ENCODE measurements at regions not wholly inside any gene's neighbourhood (a gene's known extent, or its start where the extent isn't known, plus 50 kb on each side); places are given as distances from the start of the nearest gene placed in this dataset.

- H3K27ac Mint-ChIP-seq (ENCODE audit: unreplicated experiment): no peak overlapping the region
- no peaks in the 10 kb centered on the region for H3K27me3 Mint-ChIP-seq (ENCODE audit: unreplicated experiment)
- no peak for DNase-seq
- H3K4me3 Mint-ChIP-seq (ENCODE audit: low read depth, unreplicated experiment): no peak overlapping the region
- no peaks in the 10 kb centered on the region for H3K36me3 Mint-ChIP-seq (ENCODE audit: insufficient read depth, unreplicated experiment)
- intact Hi-C loops (cut with micrococcal nuclease; ENCODE audit: unreplicated experiment): no loop called here
- TF ChIP-seq CTCF (IDR thresholded peaks at IDR 0.05; ENCODE audit: unreplicated experiment): no peak
- H3K9me3 Mint-ChIP-seq (ENCODE audit: low read depth, unreplicated experiment): no peaks in the 10 kb centered on the region
- H3K4me1 Mint-ChIP-seq (ENCODE audit: low read depth, unreplicated experiment): no peaks in the 10 kb centered on the region
- CTCF ChIA-PET: no interaction called here
- BruUV-seq (replicated peaks): no TSS peak
Measured at GRCh38 chr3:22989716-22990115, 213.4 kb upstream of the UBE2E2 start.

- no TSS peak for BruUV-seq (replicated peaks)
- no peak for TF ChIP-seq CTCF (IDR thresholded peaks at IDR 0.05; ENCODE audit: unreplicated experiment)
- H3K9me3 Mint-ChIP-seq (ENCODE audit: low read depth, unreplicated experiment): no peaks in the 10 kb centered on the region
- H3K4me3 Mint-ChIP-seq (ENCODE audit: low read depth, unreplicated experiment): no peak overlapping the region
- H3K36me3 Mint-ChIP-seq (ENCODE audit: insufficient read depth, unreplicated experiment): no peaks in the 10 kb centered on the region
- intact Hi-C loops (cut with micrococcal nuclease; ENCODE audit: unreplicated experiment): no loop called here
- H3K4me1 Mint-ChIP-seq (ENCODE audit: low read depth, unreplicated experiment): no peaks in the 10 kb centered on the region
- CTCF ChIA-PET: no interaction called here
- no peak overlapping the region for H3K27ac Mint-ChIP-seq (ENCODE audit: unreplicated experiment)
- DNase-seq: no peak
- H3K27me3 Mint-ChIP-seq (ENCODE audit: unreplicated experiment): no peaks in the 10 kb centered on the region
Measured at GRCh38 chr3:22990291-22991200, 212.6 kb upstream of the UBE2E2 start.

GRCh38 chr3:22994781-22995180 lies 208.3 kb upstream of the UBE2E2 start:
- TF ChIP-seq CTCF (IDR thresholded peaks at IDR 0.05; ENCODE audit: unreplicated experiment): no peak
- intact Hi-C loops (cut with micrococcal nuclease; ENCODE audit: unreplicated experiment): no loop called here
- no TSS peak for BruUV-seq (replicated peaks)
- Mint-ChIP-seq H3K27me3 (ENCODE audit: unreplicated experiment) (no peaks in the 10 kb centered on the region), H3K4me3 (ENCODE audit: low read depth, unreplicated experiment) (no peak overlapping the region), H3K9me3 (ENCODE audit: low read depth, unreplicated experiment) (no peaks in the 10 kb centered on the region), H3K4me1 (ENCODE audit: low read depth, unreplicated experiment) (no peaks in the 10 kb centered on the region), H3K27ac (ENCODE audit: unreplicated experiment) (no peak overlapping the region), H3K36me3 (ENCODE audit: insufficient read depth, unreplicated experiment) (no peaks in the 10 kb centered on the region)
- CTCF ChIA-PET: no interaction called here
- DNase-seq: no peak

- Mint-ChIP-seq H3K36me3 (ENCODE audit: insufficient read depth, unreplicated experiment) (no peaks in the 10 kb centered on the region), H3K27ac (ENCODE audit: unreplicated experiment) (no peak overlapping the region), H3K4me3 (ENCODE audit: low read depth, unreplicated experiment) (no peak overlapping the region), H3K27me3 (ENCODE audit: unreplicated experiment) (no peaks in the 10 kb centered on the region), H3K9me3 (ENCODE audit: low read depth, unreplicated experiment) (no peaks in the 10 kb centered on the region), H3K4me1 (ENCODE audit: low read depth, unreplicated experiment) (no peaks in the 10 kb centered on the region)
- no peak for DNase-seq
- intact Hi-C loops (cut with micrococcal nuclease; ENCODE audit: unreplicated experiment): no loop called here
- no peak for TF ChIP-seq CTCF (IDR thresholded peaks at IDR 0.05; ENCODE audit: unreplicated experiment)
- CTCF ChIA-PET: no interaction called here
- BruUV-seq (replicated peaks): no TSS peak
Measured at GRCh38 chr3:22996920-22997571, 206.1 kb upstream of the UBE2E2 start.

All from Calu3 (cell line).